Neural cell (in vitro differentiated cells): ENCODE measurements at regions not wholly inside any gene's neighbourhood (a gene's known extent, or its start where the extent isn't known, plus 50 kb on each side); places are given as distances from the start of the nearest gene placed in this dataset.

Experiments used
- H2AFZ ChIP-seq: fragments of 200-600, 300-800 bp; sonication (generic), shearing (Covaris generic); 2 replicates; pipeline ENCODE4 v1.6.0; 2014; ENCODE audit warnings: low read depth, mild to moderate bottlenecking, antibody characterized with exemption, low read length, moderate library complexity
- H3F3A ChIP-seq: fragments of 200-600 bp; shearing (Covaris generic); 2 replicates; pipeline ENCODE4 v1.6.1; 2016; ENCODE audit warnings: mild to moderate bottlenecking, moderate library complexity, mixed read lengths, antibody characterized with exemption, low read length; ENCODE audit not compliant: insufficient read depth, poor library complexity, severe bottlenecking
- H3K27ac ChIP-seq: fragments of 200-600, 300-800 bp; sonication (generic), shearing (Covaris generic); 2 replicates; pipeline ENCODE4 v1.5.1; 2014; ENCODE audit warnings: mild to moderate bottlenecking, low read length, moderate library complexity
- H3K27me3 ChIP-seq: fragments of 300-800, 200-600 bp; sonication (generic), shearing (Covaris generic); 2 replicates; pipeline ENCODE4 v1.6.0; 2014; ENCODE audit warnings: mild to moderate bottlenecking, low read depth, low read length, moderate library complexity; ENCODE audit not compliant: insufficient read depth
- H3K36me3 ChIP-seq: fragments of 300-800, 200-600 bp; sonication (generic), shearing (Covaris generic); 2 replicates; pipeline ENCODE4 v1.5.1; 2014; ENCODE audit warnings: mild to moderate bottlenecking, antibody characterized with exemption, low read length, moderate library complexity; ENCODE audit not compliant: insufficient read depth
- H3K4me2 ChIP-seq: fragments of 300-800, 200-600 bp; sonication (generic), shearing (Covaris generic); 2 replicates; pipeline ENCODE4 v1.6.0; 2014; ENCODE audit warnings: mild to moderate bottlenecking, low read length
- H3K4me3 ChIP-seq: fragments of 300-800, 200-600 bp; sonication (generic), shearing (Covaris generic); 2 replicates; pipeline ENCODE4 v1.5.1; 2014; ENCODE audit warnings: mild to moderate bottlenecking, low read length, moderate library complexity
- H3K79me2 ChIP-seq: fragments of 200-600 bp; shearing (Covaris generic); replicated peaks from 2 replicates; pipeline ENCODE4 v1.6.0; 2014; ENCODE audit warnings: mild to moderate bottlenecking, low read length, moderate library complexity; ENCODE audit not compliant: insufficient read depth
- H3K9ac ChIP-seq: fragments of 300-800, 200-600 bp; sonication (generic), shearing (Covaris generic); 2 replicates; pipeline ENCODE4 v1.6.1; 2016; ENCODE audit warnings: mild to moderate bottlenecking, low read length, mixed read lengths
- H3K9me2 ChIP-seq: fragments of 200-600 bp; shearing (Covaris generic); 2 replicates; pipeline ENCODE4 v1.6.1; 2016; ENCODE audit warnings: mild to moderate bottlenecking, low read length, mixed read lengths; ENCODE audit not compliant: insufficient read depth
- H3K9me3 ChIP-seq: fragments of 200-600, 300-800 bp; sonication (generic), shearing (Covaris generic); 2 replicates; pipeline ENCODE4 v1.6.1; 2016; ENCODE audit warnings: mild to moderate bottlenecking, mixed run types, low read length, moderate library complexity, mixed read lengths
- H4K20me1 ChIP-seq: fragments of 200-600 bp; shearing (Covaris generic); 2 replicates; pipeline ENCODE4 v1.6.1; 2016; ENCODE audit warnings: mild to moderate bottlenecking, mixed run types; ENCODE audit not compliant: insufficient read depth
- EP300 ChIP-seq: fragments of 450-650 bp; conservative IDR thresholded peaks from 2 replicates; pipeline ENCODE4 v1.6.1; 2014; ENCODE audit warnings: antibody characterized with exemption, mild to moderate bottlenecking, moderate library complexity; ENCODE audit not compliant: poor library complexity, severe bottlenecking
- EZH2 ChIP-seq: fragments of 200-600, 300-800 bp; shearing (Covaris generic), sonication (generic); IDR thresholded peaks from 2 replicates; pipeline ENCODE4 v1.6.1; 2014; ENCODE audit warnings: antibody characterized with exemption, low read length, borderline replicate concordance, mild to moderate bottlenecking; ENCODE audit not compliant: insufficient read depth, poor library complexity, severe bottlenecking
- MXI1 ChIP-seq: fragments of 450-650 bp; conservative IDR thresholded peaks from 2 replicates; pipeline ENCODE4 v1.6.1; 2014; ENCODE audit warnings: antibody characterized with exemption, mild to moderate bottlenecking; ENCODE audit not compliant: poor library complexity, severe bottlenecking
- POLR2AphosphoS5 ChIP-seq: IDR thresholded peaks from 2 replicates; pipeline ENCODE4 v1.6.1; 2012
- RAD21 ChIP-seq: fragments of 450-650 bp; conservative IDR thresholded peaks from 2 replicates; pipeline ENCODE4 v1.6.1; 2014; ENCODE audit warnings: antibody characterized with exemption, mild to moderate bottlenecking, moderate library complexity
- SMC3 ChIP-seq: fragments of 450-650 bp; conservative IDR thresholded peaks from 2 replicates; pipeline ENCODE4 v1.6.1; 2014; ENCODE audit warnings: antibody characterized with exemption, mild to moderate bottlenecking, moderate library complexity; ENCODE audit not compliant: poor library complexity
- TAF1 ChIP-seq: IDR thresholded peaks from 2 replicates; pipeline ENCODE4 v1.6.1; 2012; ENCODE audit warnings: low read depth
- TF ChIP-seq, protein P1 (sequence below): IDR thresholded peaks from 2 replicates; pipeline ENCODE4 v1.6.1; 2012; ENCODE audit warnings: borderline replicate concordance
- TF ChIP-seq, protein P2 (sequence below): fragments of 450-650 bp; IDR thresholded peaks from 2 replicates; pipeline ENCODE4 v1.5.1; 2014; ENCODE audit warnings: antibody characterized with exemption, mild to moderate bottlenecking, moderate library complexity; ENCODE audit not compliant: poor library complexity, severe bottlenecking

DNA sequence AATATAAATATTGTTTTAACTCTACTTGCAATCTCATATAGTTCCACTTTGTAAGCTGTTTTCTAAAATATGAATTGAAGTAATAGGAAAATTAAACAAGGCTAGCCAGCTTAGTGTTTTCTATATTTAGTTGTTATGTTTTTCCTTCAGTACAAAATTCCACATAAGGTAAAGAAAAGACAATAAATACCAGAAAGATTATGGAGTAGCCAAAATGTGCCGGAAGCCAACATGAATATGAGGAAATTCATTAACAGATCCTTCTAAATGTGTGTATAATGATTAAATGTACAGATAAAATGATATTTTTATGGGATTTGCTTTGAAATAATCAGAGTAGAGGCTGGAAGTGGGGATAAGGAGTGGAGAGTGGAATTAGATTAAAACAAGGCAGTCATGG, 52.5 kb upstream of the COL21A1 start:
- no peaks in the 10 kb centered on the region for H3K9me2 ChIP-seq
- no peaks in the 10 kb centered on the region for H3F3A ChIP-seq
- no peak overlapping the region for H3K27ac ChIP-seq
- no peaks in the 10 kb centered on the region for H4K20me1 ChIP-seq
- no peaks in the 10 kb centered on the region for H3K27me3 ChIP-seq
- no peak overlapping the region for H2AFZ ChIP-seq
- H3K9me3 ChIP-seq: no peaks in the 10 kb centered on the region
- TF ChIP-seq EZH2 (no peak), POLR2AphosphoS5 (no peak), MXI1 (no peak), EP300 (no peak), TAF1 (no peak), SMC3 (no peak), RAD21 (no peak)
- TF ChIP-seq, protein P1, sequence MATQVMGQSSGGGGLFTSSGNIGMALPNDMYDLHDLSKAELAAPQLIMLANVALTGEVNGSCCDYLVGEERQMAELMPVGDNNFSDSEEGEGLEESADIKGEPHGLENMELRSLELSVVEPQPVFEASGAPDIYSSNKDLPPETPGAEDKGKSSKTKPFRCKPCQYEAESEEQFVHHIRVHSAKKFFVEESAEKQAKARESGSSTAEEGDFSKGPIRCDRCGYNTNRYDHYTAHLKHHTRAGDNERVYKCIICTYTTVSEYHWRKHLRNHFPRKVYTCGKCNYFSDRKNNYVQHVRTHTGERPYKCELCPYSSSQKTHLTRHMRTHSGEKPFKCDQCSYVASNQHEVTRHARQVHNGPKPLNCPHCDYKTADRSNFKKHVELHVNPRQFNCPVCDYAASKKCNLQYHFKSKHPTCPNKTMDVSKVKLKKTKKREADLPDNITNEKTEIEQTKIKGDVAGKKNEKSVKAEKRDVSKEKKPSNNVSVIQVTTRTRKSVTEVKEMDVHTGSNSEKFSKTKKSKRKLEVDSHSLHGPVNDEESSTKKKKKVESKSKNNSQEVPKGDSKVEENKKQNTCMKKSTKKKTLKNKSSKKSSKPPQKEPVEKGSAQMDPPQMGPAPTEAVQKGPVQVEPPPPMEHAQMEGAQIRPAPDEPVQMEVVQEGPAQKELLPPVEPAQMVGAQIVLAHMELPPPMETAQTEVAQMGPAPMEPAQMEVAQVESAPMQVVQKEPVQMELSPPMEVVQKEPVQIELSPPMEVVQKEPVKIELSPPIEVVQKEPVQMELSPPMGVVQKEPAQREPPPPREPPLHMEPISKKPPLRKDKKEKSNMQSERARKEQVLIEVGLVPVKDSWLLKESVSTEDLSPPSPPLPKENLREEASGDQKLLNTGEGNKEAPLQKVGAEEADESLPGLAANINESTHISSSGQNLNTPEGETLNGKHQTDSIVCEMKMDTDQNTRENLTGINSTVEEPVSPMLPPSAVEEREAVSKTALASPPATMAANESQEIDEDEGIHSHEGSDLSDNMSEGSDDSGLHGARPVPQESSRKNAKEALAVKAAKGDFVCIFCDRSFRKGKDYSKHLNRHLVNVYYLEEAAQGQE: no peak
- TF ChIP-seq, protein P2, sequence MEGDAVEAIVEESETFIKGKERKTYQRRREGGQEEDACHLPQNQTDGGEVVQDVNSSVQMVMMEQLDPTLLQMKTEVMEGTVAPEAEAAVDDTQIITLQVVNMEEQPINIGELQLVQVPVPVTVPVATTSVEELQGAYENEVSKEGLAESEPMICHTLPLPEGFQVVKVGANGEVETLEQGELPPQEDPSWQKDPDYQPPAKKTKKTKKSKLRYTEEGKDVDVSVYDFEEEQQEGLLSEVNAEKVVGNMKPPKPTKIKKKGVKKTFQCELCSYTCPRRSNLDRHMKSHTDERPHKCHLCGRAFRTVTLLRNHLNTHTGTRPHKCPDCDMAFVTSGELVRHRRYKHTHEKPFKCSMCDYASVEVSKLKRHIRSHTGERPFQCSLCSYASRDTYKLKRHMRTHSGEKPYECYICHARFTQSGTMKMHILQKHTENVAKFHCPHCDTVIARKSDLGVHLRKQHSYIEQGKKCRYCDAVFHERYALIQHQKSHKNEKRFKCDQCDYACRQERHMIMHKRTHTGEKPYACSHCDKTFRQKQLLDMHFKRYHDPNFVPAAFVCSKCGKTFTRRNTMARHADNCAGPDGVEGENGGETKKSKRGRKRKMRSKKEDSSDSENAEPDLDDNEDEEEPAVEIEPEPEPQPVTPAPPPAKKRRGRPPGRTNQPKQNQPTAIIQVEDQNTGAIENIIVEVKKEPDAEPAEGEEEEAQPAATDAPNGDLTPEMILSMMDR: no peak
- no peaks in the 10 kb centered on the region for H3K36me3 ChIP-seq
- no peaks in the 10 kb centered on the region for H3K79me2 ChIP-seq
- no peak overlapping the region for H3K9ac ChIP-seq
- no peak overlapping the region for H3K4me2 ChIP-seq
- H3K4me3 ChIP-seq: no peak overlapping the region

DNA sequence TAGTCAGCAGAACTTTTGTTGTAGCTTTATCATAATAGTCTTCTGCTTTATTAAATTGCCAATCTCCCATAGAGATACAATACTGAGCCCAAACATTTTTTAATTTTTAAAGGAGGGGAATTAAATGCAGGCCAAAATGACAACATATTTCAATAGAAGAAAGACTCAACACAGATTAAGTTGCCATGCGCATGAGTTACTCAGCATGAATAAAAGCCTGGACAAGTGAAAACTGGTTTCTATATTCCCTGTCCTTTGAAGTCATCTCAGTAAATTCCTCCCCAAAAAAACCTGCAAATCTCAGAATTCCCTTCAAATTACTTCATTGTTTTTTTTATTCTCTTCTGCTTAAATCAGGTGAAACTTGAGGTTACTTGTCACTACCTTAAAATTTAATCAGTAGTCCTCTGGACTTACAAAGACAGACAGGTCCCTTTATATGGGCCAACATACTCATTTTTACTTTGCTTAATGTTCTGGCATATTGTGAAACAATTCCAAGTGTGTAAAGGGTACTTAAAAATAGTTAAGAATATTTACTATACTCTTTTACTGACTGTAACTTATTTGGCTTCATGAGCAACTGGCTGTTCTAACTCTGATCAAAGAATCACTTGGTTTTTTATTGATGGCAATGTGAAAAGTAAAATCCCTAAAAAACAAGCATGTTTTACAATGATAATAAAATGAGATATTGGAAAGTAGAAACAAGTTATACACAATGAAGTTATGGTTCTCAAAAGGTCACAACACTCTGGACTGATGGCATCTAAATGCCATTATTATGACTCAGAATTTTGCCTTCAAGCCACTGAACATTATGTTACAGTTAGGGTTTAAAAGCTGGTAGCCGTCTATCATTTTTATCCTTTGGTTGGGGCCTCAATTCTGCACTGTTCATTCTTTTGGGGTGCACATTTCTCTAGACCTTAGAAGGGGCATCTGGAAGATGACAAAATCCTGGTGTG, 49.9 kb upstream of the COL21A1 start:
- no peak overlapping the region for H3K9ac ChIP-seq
- no peaks in the 10 kb centered on the region for H3K9me2 ChIP-seq
- no peak overlapping the region for H3K27ac ChIP-seq
- no peaks in the 10 kb centered on the region for H4K20me1 ChIP-seq
- no peaks in the 10 kb centered on the region for H3K9me3 ChIP-seq
- H2AFZ ChIP-seq: no peak overlapping the region
- no peaks in the 10 kb centered on the region for H3K79me2 ChIP-seq
- H3F3A ChIP-seq: no peaks in the 10 kb centered on the region
- no peak overlapping the region for H3K4me2 ChIP-seq
- no peak for TF ChIP-seq EZH2
- TF ChIP-seq MXI1: no peak
- no peak for TF ChIP-seq SMC3
- TF ChIP-seq EP300: no peak
- TF ChIP-seq POLR2AphosphoS5: no peak
- no peak for TF ChIP-seq TAF1
- TF ChIP-seq, protein P1: no peak
- TF ChIP-seq, protein P2: no peak
- TF ChIP-seq RAD21: no peak
- H3K36me3 ChIP-seq: no peaks in the 10 kb centered on the region
- no peak overlapping the region for H3K4me3 ChIP-seq
- no peaks in the 10 kb centered on the region for H3K27me3 ChIP-seq
